ENCODE measurements at regions not wholly inside any gene's neighbourhood (a gene's known extent, or its start where the extent isn't known, plus 50 kb on each side); places are given as distances from the start of the nearest gene placed in this dataset.

DNA sequence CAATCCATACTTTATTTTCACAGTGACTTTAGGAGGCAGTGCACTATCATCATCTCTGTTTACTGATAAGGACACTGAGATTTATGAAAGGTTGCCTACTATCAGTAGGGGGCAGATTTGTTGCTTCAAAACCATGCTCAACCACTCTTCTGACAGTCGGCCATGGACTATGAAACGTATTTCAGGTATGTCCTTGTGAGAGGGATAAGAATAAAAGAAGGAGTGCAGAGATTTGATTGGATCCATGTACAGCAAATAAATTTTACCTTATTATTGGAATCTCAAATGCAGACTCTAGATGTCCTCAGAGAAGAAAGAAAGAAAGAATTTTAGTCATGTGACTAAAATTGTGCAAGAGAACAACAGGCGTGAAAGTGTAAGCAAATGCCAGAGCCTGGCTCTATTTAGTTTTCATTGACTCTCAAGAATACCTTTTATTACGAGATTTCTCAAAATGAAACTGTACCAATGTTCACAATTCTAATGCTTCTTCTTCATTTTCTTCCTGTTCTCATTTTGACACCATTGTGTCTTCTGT, 296.6 kb upstream of the RASA1 start:
- WGBS, 2 experiments (ENCODE audit: insufficient coverage in 2 of 2): 96 to 100% methylated on average over 1 to 2 of the region's 4 CpGs
- H3K4me1 ChIP-seq (ENCODE audit: control insufficient read depth, insufficient read depth, low read length, poor library complexity, severe bottlenecking): peaks cover 4% of the 10 kb centered on the region
- H3K9me3 ChIP-seq (ENCODE audit: control insufficient read depth, low read length): no peaks in the 10 kb centered on the region
- no peaks in the 10 kb centered on the region for H3K36me3 ChIP-seq (ENCODE audit: control insufficient read depth, insufficient read depth, low read length)
- no peak overlapping the region for H3K4me3 ChIP-seq (ENCODE audit: extremely low read depth, insufficient read depth, low read length, poor library complexity, severe bottlenecking)
- H3K27ac ChIP-seq (ENCODE audit: low read depth, low read length, severe bottlenecking): no peak overlapping the region

DNA sequence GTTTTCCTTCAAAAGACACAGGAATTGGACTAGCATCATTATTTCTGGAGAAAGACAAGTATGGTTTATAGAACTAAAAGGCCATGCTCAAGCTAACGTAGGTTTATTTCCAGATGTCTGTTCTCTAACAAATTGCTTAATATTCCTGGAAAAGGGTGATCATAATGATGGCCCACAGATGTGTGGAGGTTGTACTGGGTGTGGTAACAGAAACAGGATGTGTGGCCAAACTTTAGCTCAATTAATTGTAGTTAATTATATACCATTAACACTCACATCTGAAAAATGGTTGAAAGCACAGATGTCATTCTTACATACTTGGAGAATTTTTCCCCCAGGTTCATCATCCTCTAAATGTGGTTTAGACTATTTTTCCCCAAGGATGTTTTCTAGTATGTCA, 292.7 kb upstream of the RASA1 start:
- H3K27ac ChIP-seq (ENCODE audit: low read depth, low read length, severe bottlenecking): no peak overlapping the region
- H3K36me3 ChIP-seq (ENCODE audit: control insufficient read depth, insufficient read depth, low read length): no peaks in the 10 kb centered on the region
- H3K4me3 ChIP-seq (ENCODE audit: extremely low read depth, insufficient read depth, low read length, poor library complexity, severe bottlenecking): no peak overlapping the region
- no peaks in the 10 kb centered on the region for H3K9me3 ChIP-seq (ENCODE audit: control insufficient read depth, low read length)
- H3K4me1 ChIP-seq (ENCODE audit: control insufficient read depth, insufficient read depth, low read length, poor library complexity, severe bottlenecking): no peaks in the 10 kb centered on the region
- 100% methylated on average over 1 of the region's 1 CpG for WGBS, 2 experiments (ENCODE audit: insufficient coverage in 2 of 2)

DNA sequence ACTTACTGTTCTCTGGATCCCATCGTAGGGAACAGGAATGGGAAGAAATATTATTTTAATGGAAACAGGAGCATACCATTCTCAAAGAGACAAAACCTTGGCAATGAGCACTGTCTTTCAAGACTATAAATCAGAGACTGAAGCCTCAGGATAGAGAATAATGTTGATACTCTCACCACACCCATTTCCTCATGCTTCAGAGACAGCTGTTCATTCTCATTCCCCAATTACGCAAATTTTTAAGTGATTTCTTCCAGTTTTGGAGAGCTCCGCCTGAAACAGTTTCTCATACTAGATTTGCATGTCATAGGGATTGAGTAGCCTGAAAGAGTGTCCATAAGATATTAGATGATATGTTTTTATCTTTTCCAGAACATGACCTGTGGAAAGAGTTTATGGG, 290.5 kb upstream of the RASA1 start:
- H3K9me3 ChIP-seq (ENCODE audit: control insufficient read depth, low read length): no peaks in the 10 kb centered on the region
- WGBS, 2 experiments (ENCODE audit: insufficient coverage in 2 of 2): 93 to 100% methylated on average over 2 of the region's 3 CpGs
- no peak overlapping the region for H3K27ac ChIP-seq (ENCODE audit: low read depth, low read length, severe bottlenecking)
- no peaks in the 10 kb centered on the region for H3K4me1 ChIP-seq (ENCODE audit: control insufficient read depth, insufficient read depth, low read length, poor library complexity, severe bottlenecking)
- no peaks in the 10 kb centered on the region for H3K36me3 ChIP-seq (ENCODE audit: control insufficient read depth, insufficient read depth, low read length)
- H3K4me3 ChIP-seq (ENCODE audit: extremely low read depth, insufficient read depth, low read length, poor library complexity, severe bottlenecking): no peak overlapping the region

DNA sequence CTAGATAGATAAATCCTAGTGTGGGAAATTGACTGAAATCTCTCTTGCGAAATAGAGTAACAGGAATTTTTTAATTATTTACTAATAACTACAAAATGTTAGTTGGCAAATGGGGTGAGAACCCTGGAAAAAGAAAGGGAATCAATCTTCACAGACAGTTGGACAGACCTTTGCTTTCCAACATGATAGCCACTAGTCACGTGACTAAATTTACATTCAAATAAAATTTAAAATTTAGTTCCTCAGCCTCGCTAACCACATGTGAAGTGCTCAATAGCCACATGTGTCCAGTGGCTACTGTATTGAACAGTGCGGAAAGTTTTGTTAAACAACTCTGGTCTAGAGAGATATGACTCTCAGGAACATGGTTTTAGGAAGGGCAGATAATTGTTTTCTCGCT, 289.9 kb upstream of the RASA1 start:
- Histone ChIP-seq H3K27ac (ENCODE audit: low read depth, low read length, severe bottlenecking) (no peak overlapping the region), H3K36me3 (ENCODE audit: control insufficient read depth, insufficient read depth, low read length) (no peaks in the 10 kb centered on the region), H3K4me3 (ENCODE audit: extremely low read depth, insufficient read depth, low read length, poor library complexity, severe bottlenecking) (no peak overlapping the region), H3K9me3 (ENCODE audit: control insufficient read depth, low read length) (no peaks in the 10 kb centered on the region), H3K4me1 (ENCODE audit: control insufficient read depth, insufficient read depth, low read length, poor library complexity, severe bottlenecking) (no peaks in the 10 kb centered on the region)
- 100% methylated on average over 2 to 3 of the region's 5 CpGs for WGBS, 2 experiments (ENCODE audit: insufficient coverage in 2 of 2)

DNA sequence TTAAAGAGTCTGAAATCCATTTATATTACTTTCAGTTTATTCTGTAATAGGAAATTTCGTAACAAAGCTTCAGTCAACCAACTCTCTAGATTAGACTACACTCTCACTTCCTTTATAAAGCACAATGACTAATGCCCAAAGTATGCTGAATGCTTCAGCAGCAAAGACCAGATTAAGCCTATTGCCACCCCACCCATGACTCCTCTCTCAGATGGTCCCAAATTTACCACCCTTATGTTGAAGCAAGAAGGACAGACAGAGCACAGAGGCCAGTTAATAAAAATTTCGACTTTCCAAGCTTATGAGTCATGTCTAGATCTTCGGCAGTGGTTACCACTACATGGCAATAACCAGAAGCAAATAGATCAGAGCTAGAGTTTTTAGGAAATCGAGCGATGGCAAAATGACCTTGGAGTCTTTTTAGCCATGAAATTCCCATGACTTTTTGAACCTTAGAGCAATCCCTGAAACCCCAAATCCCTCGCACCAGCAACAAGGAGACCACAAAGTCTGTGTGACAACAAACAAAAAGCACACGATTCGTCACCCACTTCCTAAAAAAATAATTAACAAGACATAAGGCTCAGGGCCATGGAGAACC, 287.8 kb upstream of the RASA1 start:
- H3K4me1 ChIP-seq (ENCODE audit: control insufficient read depth, insufficient read depth, low read length, poor library complexity, severe bottlenecking): no peaks in the 10 kb centered on the region
- H3K36me3 ChIP-seq (ENCODE audit: control insufficient read depth, insufficient read depth, low read length): no peaks in the 10 kb centered on the region
- 95 to 96% methylated on average over 5 to 7 of the region's 8 CpGs for WGBS, 2 experiments (ENCODE audit: insufficient coverage in 2 of 2)
- no peaks in the 10 kb centered on the region for H3K9me3 ChIP-seq (ENCODE audit: control insufficient read depth, low read length)
- no peak overlapping the region for H3K27ac ChIP-seq (ENCODE audit: low read depth, low read length, severe bottlenecking)
- H3K4me3 ChIP-seq (ENCODE audit: extremely low read depth, insufficient read depth, low read length, poor library complexity, severe bottlenecking): no peak overlapping the region

DNA sequence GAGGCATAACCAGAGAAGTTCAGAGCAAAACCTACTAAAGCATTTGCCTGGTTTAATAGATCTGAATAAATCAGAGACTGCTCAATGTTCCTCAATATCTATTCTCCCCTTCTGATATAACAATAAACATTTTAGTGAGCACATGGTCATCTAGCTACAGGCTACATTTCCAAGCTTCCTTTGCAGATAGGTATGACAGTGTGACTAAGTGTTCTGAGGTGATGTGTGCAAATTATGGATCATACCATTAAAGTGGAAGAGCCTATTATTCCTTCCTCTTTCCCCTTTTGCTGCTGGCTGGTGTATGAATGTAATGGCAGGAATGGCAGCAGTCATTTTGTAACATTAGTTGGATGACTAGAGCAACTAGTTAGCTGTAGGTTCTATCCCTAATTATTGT, 285.8 kb upstream of the RASA1 start:
- no peak overlapping the region for H3K27ac ChIP-seq (ENCODE audit: low read depth, low read length, severe bottlenecking)
- no peaks in the 10 kb centered on the region for H3K4me1 ChIP-seq (ENCODE audit: control insufficient read depth, insufficient read depth, low read length, poor library complexity, severe bottlenecking)

DNA sequence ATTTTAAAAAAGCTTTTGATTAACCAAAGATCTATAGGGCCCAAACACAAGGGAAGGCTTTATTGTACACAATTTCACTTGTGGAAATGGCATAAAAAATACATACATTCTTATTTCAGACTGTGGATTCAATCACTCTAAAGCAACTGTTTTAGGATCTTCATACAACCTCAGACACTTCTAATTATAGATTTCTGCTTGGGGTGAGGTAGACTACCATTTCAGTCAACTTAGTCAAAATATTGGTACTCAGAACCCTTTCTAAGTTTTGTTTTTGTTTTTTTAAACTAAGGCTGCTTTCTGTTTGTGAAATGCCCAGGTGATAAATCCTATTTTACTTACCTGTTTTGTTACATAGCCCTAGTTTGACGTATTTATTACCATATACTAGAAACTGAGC, 284.5 kb upstream of the RASA1 start:
- Histone ChIP-seq H3K4me3 (ENCODE audit: extremely low read depth, insufficient read depth, low read length, poor library complexity, severe bottlenecking) (no peak overlapping the region), H3K4me1 (ENCODE audit: control insufficient read depth, insufficient read depth, low read length, poor library complexity, severe bottlenecking) (no peaks in the 10 kb centered on the region), H3K27ac (ENCODE audit: low read depth, low read length, severe bottlenecking) (no peak overlapping the region), H3K36me3 (ENCODE audit: control insufficient read depth, insufficient read depth, low read length) (no peaks in the 10 kb centered on the region), H3K9me3 (ENCODE audit: control insufficient read depth, low read length) (no peaks in the 10 kb centered on the region)
- WGBS, 2 experiments (ENCODE audit: insufficient coverage in 2 of 2): no CpG with 5 or more reads among the region's 1 CpG

More for the DNA sequence above, 285.8 kb upstream of the RASA1 start:
- no peak overlapping the region for H3K4me3 ChIP-seq (ENCODE audit: extremely low read depth, insufficient read depth, low read length, poor library complexity, severe bottlenecking)
- H3K9me3 ChIP-seq (ENCODE audit: control insufficient read depth, low read length): no peaks in the 10 kb centered on the region
- H3K36me3 ChIP-seq (ENCODE audit: control insufficient read depth, insufficient read depth, low read length): no peaks in the 10 kb centered on the region

DNA sequence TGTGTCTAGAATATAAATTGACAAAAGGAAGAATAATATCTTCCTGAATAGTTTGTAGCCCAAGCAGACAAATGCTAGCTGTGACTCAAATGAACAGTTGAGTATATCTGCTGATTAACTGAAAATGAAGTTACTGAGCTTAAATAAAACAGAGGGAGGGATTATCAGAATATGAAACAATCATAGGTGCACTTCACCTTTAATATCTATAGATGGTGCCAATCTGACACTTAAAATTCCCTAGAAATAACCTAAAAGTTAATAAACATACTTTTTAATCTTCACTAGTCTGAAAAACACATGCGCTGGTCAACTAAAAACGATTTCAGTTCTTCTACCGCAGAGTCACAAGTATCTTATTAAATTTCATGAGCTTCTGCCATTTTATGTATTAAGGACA, 280.8 kb upstream of the RASA1 start:
- Histone ChIP-seq H3K9me3 (ENCODE audit: control insufficient read depth, low read length) (no peaks in the 10 kb centered on the region), H3K4me3 (ENCODE audit: extremely low read depth, insufficient read depth, low read length, poor library complexity, severe bottlenecking) (no peak overlapping the region), H3K36me3 (ENCODE audit: control insufficient read depth, insufficient read depth, low read length) (no peaks in the 10 kb centered on the region), H3K27ac (ENCODE audit: low read depth, low read length, severe bottlenecking) (no peak overlapping the region), H3K4me1 (ENCODE audit: control insufficient read depth, insufficient read depth, low read length, poor library complexity, severe bottlenecking) (no peaks in the 10 kb centered on the region)
- WGBS, 2 experiments (ENCODE audit: insufficient coverage in 2 of 2): 90 to 100% methylated on average over 3 of the region's 3 CpGs

DNA sequence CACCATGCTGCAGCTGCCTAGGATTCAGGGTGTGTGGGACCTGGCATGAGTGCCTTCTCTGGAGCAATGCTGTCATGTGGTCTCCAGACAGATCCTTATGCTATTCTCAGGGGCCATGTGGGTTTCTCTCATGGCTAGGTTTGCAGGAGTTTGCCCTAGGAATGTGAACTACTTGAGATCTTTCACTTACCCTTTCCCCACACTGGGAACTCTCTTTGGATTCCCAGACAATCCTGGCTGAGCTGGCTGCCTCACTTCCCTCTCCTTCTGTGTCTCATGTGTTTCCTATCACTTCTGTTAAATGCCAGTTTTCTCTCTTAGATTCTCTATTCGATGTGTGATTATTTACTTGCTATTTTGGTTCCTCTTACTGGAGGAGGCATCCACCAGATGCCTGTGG, 270.2 kb upstream of the RASA1 start:
- no peaks in the 10 kb centered on the region for H3K9me3 ChIP-seq (ENCODE audit: control insufficient read depth, low read length)
- H3K36me3 ChIP-seq (ENCODE audit: control insufficient read depth, insufficient read depth, low read length): no peaks in the 10 kb centered on the region
- no peak overlapping the region for H3K4me3 ChIP-seq (ENCODE audit: extremely low read depth, insufficient read depth, low read length, poor library complexity, severe bottlenecking)
- WGBS, 2 experiments (ENCODE audit: insufficient coverage in 2 of 2): no CpG with 5 or more reads among the region's 1 CpG
- no peak overlapping the region for H3K27ac ChIP-seq (ENCODE audit: low read depth, low read length, severe bottlenecking)
- H3K4me1 ChIP-seq (ENCODE audit: control insufficient read depth, insufficient read depth, low read length, poor library complexity, severe bottlenecking): no peaks in the 10 kb centered on the region

DNA sequence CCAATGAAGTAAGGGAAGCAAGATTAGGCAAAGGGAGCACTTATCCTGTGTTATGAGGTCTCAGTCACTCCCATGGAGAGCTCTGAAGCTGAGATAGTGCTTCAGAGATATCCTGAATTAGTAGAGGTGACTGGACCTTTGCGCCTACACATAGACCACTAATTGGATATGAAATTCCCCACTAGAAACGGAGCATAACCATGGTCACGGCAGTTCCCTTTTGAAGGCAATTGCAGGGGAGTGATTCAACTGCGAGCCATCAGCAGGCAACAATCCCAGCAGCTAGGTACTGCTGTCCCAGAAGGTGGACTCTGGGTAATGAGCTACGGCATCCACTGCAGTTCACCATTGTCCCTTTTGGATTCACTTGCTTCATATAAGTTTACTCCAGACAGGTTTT, 267.7 kb upstream of the RASA1 start:
- H3K36me3 ChIP-seq (ENCODE audit: control insufficient read depth, insufficient read depth, low read length): no peaks in the 10 kb centered on the region
- no peaks in the 10 kb centered on the region for H3K9me3 ChIP-seq (ENCODE audit: control insufficient read depth, low read length)
- no peak overlapping the region for H3K27ac ChIP-seq (ENCODE audit: low read depth, low read length, severe bottlenecking)
- WGBS, 2 experiments (ENCODE audit: insufficient coverage in 2 of 2): 94 to 95% methylated on average over 4 to 5 of the region's 5 CpGs
- H3K4me3 ChIP-seq (ENCODE audit: extremely low read depth, insufficient read depth, low read length, poor library complexity, severe bottlenecking): no peak overlapping the region
- H3K4me1 ChIP-seq (ENCODE audit: control insufficient read depth, insufficient read depth, low read length, poor library complexity, severe bottlenecking): no peaks in the 10 kb centered on the region

DNA sequence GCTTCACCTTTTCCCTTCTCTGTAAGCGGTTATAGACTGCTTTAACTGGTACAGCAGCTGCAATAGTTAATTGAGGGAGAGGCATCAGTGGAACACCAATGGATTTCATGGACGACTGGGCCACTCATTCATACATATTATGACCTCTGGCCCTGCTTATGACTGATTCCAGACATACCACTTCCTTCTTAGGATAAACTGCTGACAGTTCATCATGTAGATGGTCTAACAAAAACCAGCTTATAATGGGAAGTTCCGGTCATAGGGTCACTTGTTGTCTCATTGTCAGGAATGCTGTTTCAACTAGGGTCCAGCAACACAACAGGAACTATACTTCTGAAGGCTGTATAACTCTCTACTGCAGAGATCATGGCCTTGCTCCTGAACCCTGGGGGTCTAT, 265.2 kb upstream of the RASA1 start:
- Histone ChIP-seq H3K27ac (ENCODE audit: low read depth, low read length, severe bottlenecking) (no peak overlapping the region), H3K4me1 (ENCODE audit: control insufficient read depth, insufficient read depth, low read length, poor library complexity, severe bottlenecking) (no peaks in the 10 kb centered on the region), H3K4me3 (ENCODE audit: extremely low read depth, insufficient read depth, low read length, poor library complexity, severe bottlenecking) (no peak overlapping the region), H3K9me3 (ENCODE audit: control insufficient read depth, low read length) (no peaks in the 10 kb centered on the region), H3K36me3 (ENCODE audit: control insufficient read depth, insufficient read depth, low read length) (no peaks in the 10 kb centered on the region)
- WGBS, 2 experiments (ENCODE audit: insufficient coverage in 2 of 2): 81 to 93% methylated on average over 2 to 3 of the region's 3 CpGs

Measured in mesodermal cell (in vitro differentiated cells).